ENCODE measurements at regions not wholly inside any gene's neighbourhood (a gene's known extent, or its start where the extent isn't known, plus 50 kb on each side); places are given as distances from the start of the nearest gene placed in this dataset.

DNA sequence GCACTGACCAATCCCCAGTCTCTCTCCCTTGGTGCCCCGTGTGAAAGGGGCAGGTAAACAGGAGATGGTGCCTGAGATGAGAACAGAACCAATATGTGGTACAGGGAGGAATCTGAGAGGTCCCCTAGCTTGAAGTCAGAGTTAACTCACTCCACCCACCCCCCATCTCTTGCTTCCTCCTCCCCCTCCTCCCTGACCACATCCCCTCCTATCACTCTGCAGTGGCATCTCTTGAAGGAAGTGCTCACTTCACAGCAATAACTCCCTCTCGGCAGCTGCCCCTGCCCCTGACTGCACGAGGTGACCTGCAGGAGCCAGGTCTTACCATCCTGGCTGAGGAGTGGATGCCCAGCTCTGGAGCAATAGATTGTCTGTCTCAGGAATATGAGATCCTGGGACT is 224.0 kb downstream of the GAS1 start:
- Histone ChIP-seq H3K9ac (ENCODE audit: insufficient read depth, low read length) (no peak overlapping the region), H3K79me2 (ENCODE audit: control insufficient read depth, insufficient read depth, low read length) (no peaks in the 10 kb centered on the region), H3K27me3 (ENCODE audit: control insufficient read depth, insufficient read depth, low read length) (no peaks in the 10 kb centered on the region), H4K20me1 (ENCODE audit: control insufficient read depth, extremely low read depth, insufficient read depth, low read length) (no peaks in the 10 kb centered on the region), H3K9me3 (ENCODE audit: control insufficient read depth, insufficient read depth, low read depth, low read length) (no peaks in the 10 kb centered on the region), H3K36me3 (ENCODE audit: control insufficient read depth, insufficient read depth, low read length) (no peaks in the 10 kb centered on the region), H3K27ac (ENCODE audit: insufficient read depth, low read length) (no peak overlapping the region), H3K4me3 (replicated peaks in 1 of 4; ENCODE audit: control extremely low read depth in 1 of 4, insufficient read depth in 1 of 4, low read depth in 3 of 4, low read length in 4 of 4) (no peak overlapping the region), H3K4me1 (ENCODE audit: control insufficient read depth, extremely low read depth, insufficient read depth, low read length) (peaks cover 15% of the 10 kb centered on the region), H3K4me2 (ENCODE audit: extremely low read depth, insufficient read depth, low read length) (no peak overlapping the region), H2AFZ (ENCODE audit: low read length) (no peak overlapping the region)
- no peak for DNase-seq (ENCODE audit: low read depth in 2 of 2)
- TF ChIP-seq, protein P1, sequence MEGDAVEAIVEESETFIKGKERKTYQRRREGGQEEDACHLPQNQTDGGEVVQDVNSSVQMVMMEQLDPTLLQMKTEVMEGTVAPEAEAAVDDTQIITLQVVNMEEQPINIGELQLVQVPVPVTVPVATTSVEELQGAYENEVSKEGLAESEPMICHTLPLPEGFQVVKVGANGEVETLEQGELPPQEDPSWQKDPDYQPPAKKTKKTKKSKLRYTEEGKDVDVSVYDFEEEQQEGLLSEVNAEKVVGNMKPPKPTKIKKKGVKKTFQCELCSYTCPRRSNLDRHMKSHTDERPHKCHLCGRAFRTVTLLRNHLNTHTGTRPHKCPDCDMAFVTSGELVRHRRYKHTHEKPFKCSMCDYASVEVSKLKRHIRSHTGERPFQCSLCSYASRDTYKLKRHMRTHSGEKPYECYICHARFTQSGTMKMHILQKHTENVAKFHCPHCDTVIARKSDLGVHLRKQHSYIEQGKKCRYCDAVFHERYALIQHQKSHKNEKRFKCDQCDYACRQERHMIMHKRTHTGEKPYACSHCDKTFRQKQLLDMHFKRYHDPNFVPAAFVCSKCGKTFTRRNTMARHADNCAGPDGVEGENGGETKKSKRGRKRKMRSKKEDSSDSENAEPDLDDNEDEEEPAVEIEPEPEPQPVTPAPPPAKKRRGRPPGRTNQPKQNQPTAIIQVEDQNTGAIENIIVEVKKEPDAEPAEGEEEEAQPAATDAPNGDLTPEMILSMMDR (conservative IDR thresholded peaks at IDR 0.05 in 1 of 2, IDR thresholded peaks at IDR 0.05 in 1 of 2; ENCODE audit: low read depth in 1 of 2, low read length in 2 of 2): no peak
- TF ChIP-seq EZH2 (IDR thresholded peaks at IDR 0.05; ENCODE audit: low read length, missing control alignments): no peak

DNA sequence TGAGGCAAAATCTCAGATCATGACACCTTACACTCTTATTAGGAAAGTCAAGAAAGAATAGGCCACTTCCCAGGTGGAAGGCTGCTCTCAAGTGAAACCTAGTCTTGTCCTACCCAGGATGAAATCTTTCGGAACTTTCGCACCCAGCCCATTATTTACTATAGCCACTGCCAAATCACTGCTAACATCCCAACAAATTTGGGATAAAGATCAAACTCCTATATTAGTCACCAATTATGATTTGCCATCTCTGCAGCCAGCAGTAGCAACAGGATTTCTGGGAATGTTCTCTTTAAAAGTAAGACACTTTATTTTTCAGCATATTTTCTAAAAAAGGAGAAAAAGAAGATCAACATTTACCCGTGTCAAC is 224.6 kb downstream of the GAS1 start:
- Histone ChIP-seq H4K20me1 (ENCODE audit: control insufficient read depth, extremely low read depth, insufficient read depth, low read length) (no peaks in the 10 kb centered on the region), H3K79me2 (ENCODE audit: control insufficient read depth, insufficient read depth, low read length) (no peaks in the 10 kb centered on the region), H3K4me1 (ENCODE audit: control insufficient read depth, extremely low read depth, insufficient read depth, low read length) (peaks cover 15% of the 10 kb centered on the region), H3K36me3 (ENCODE audit: control insufficient read depth, insufficient read depth, low read length) (no peaks in the 10 kb centered on the region), H3K4me3 (replicated peaks in 1 of 4; ENCODE audit: control extremely low read depth in 1 of 4, insufficient read depth in 1 of 4, low read depth in 3 of 4, low read length in 4 of 4) (no peak overlapping the region), H3K9ac (ENCODE audit: insufficient read depth, low read length) (no peak overlapping the region), H3K9me3 (ENCODE audit: control insufficient read depth, insufficient read depth, low read depth, low read length) (no peaks in the 10 kb centered on the region), H3K27ac (ENCODE audit: insufficient read depth, low read length) (no peak overlapping the region), H3K27me3 (ENCODE audit: control insufficient read depth, insufficient read depth, low read length) (no peaks in the 10 kb centered on the region), H2AFZ (ENCODE audit: low read length) (no peak overlapping the region), H3K4me2 (ENCODE audit: extremely low read depth, insufficient read depth, low read length) (no peak overlapping the region)
- TF ChIP-seq EZH2 (IDR thresholded peaks at IDR 0.05; ENCODE audit: low read length, missing control alignments): no peak
- TF ChIP-seq, protein P1 (conservative IDR thresholded peaks at IDR 0.05 in 1 of 2, IDR thresholded peaks at IDR 0.05 in 1 of 2; ENCODE audit: low read depth in 1 of 2, low read length in 2 of 2): no peak
- DNase-seq (ENCODE audit: low read depth in 2 of 2): no peak

DNA sequence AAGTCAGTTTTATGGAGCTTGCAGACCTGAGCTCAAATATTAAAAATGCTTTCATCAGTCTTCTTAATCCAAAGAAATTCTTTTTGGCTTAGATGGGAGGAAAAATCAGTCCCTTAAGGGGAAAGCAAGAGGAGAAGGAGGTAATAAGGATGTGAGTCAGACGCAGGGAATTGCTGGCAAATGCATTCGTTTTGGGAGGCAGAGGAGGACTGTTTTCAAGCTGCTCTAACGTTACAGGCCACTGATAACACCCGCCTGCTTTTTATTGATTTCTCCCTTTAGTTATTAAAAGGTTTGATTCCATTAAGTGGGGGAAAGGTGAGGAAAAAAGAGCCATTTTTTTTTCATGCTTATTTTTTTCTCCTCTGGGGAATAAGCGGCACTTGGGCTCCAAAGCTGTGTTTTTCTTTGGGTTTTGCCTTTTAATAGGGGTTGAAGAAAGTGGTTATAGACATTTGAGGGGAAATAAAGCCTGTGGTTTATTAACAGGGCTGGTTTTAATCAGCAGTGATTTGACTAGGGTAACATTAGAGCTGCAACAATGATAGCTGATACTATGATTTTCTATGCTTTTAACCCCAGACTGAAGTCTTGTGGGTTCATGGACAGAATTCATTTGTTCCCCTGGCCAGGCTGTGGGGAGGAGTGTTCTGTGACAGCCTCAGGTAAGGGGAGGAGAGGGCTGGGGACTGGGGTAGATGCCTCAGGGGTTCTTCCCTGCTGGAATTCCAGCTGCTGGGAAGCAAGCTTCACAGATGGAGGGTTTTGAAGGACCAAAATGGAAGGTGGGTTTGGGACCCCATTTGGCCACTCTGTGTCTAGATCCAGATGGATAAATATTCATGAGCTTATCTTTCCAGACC is 225.2 kb downstream of the GAS1 start:
- Histone ChIP-seq H3K4me2 (ENCODE audit: extremely low read depth, insufficient read depth, low read length) (peak overlapping the region; percentile 52), H3K27me3 (ENCODE audit: control insufficient read depth, insufficient read depth, low read length) (no peaks in the 10 kb centered on the region), H3K4me1 (ENCODE audit: control insufficient read depth, extremely low read depth, insufficient read depth, low read length) (peaks cover 15% of the 10 kb centered on the region), H3K4me3 (replicated peaks in 1 of 4; ENCODE audit: control extremely low read depth in 1 of 4, insufficient read depth in 1 of 4, low read depth in 3 of 4, low read length in 4 of 4) (no peak overlapping the region), H2AFZ (ENCODE audit: low read length) (no peak overlapping the region), H4K20me1 (ENCODE audit: control insufficient read depth, extremely low read depth, insufficient read depth, low read length) (no peaks in the 10 kb centered on the region), H3K9ac (ENCODE audit: insufficient read depth, low read length) (no peak overlapping the region), H3K27ac (ENCODE audit: insufficient read depth, low read length) (peak overlapping the region; percentile 59), H3K79me2 (ENCODE audit: control insufficient read depth, insufficient read depth, low read length) (no peaks in the 10 kb centered on the region), H3K36me3 (ENCODE audit: control insufficient read depth, insufficient read depth, low read length) (no peaks in the 10 kb centered on the region), H3K9me3 (ENCODE audit: control insufficient read depth, insufficient read depth, low read depth, low read length) (no peaks in the 10 kb centered on the region)
- TF ChIP-seq EZH2 (IDR thresholded peaks at IDR 0.05; ENCODE audit: low read length, missing control alignments): no peak
- TF ChIP-seq, protein P1 (conservative IDR thresholded peaks at IDR 0.05 in 1 of 2, IDR thresholded peaks at IDR 0.05 in 1 of 2; ENCODE audit: low read depth in 1 of 2, low read length in 2 of 2): no peak
- peak; percentile 91 to 96 for DNase-seq (ENCODE audit: low read depth in 2 of 2)

Data from fibroblast of lung (primary cell).